ENCODE measurements at regions not wholly inside any gene's neighbourhood (a gene's known extent, or its start where the extent isn't known, plus 50 kb on each side); places are given as distances from the start of the nearest gene placed in this dataset.

DNA sequence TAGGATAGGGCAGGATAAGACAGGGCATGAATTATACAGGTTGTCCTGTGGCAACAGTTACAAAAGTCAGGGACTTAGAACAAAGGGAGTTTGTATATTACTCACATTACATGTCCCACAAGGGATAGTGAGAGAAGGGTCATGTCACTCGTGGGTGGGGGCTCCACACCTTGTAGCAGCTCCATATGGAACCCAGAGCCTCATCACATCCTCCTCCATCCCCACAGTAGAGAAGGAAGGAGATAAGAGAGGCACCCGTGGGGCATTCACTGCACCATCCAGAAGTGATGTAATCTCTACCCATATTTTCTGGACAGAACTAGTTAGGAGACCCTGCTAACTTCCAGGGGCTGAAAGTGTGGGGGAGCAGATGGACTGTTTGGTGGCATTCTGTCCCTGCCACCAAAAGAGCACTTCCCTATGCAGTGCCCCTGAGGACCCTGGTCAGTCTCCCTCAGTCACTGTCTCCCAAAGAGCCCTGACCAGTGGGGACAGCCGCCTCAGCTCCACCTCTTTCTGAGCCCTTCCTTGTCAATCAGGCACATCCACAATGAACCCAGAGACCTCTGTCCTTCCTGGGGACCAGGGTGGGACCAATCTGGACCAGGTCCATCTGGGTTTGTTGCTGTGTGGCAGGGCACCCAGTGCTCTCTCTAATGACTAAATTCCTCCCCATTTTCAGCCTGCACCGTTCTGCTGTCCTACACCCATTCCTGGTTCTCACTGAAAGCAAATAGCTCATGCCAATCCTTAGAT is 154.8 kb upstream of the ETV3 start:
- Histone ChIP-seq H3K9ac (ENCODE audit: low read depth in 2 of 2, low read length in 2 of 2) (no peak overlapping the region), H3K27ac (no peak overlapping the region), H3K9me3 (no peaks in the 10 kb centered on the region), H3K27me3 (no peaks in the 10 kb centered on the region), H3K36me3 (no peaks in the 10 kb centered on the region), H3K4me3 (no peak overlapping the region), H3K4me1 (no peaks in the 10 kb centered on the region)
- intact Hi-C loops (cut with DNase I), result no loop called here
- no peak for DNase-seq
- TF ChIP-seq, protein P1, sequence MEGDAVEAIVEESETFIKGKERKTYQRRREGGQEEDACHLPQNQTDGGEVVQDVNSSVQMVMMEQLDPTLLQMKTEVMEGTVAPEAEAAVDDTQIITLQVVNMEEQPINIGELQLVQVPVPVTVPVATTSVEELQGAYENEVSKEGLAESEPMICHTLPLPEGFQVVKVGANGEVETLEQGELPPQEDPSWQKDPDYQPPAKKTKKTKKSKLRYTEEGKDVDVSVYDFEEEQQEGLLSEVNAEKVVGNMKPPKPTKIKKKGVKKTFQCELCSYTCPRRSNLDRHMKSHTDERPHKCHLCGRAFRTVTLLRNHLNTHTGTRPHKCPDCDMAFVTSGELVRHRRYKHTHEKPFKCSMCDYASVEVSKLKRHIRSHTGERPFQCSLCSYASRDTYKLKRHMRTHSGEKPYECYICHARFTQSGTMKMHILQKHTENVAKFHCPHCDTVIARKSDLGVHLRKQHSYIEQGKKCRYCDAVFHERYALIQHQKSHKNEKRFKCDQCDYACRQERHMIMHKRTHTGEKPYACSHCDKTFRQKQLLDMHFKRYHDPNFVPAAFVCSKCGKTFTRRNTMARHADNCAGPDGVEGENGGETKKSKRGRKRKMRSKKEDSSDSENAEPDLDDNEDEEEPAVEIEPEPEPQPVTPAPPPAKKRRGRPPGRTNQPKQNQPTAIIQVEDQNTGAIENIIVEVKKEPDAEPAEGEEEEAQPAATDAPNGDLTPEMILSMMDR (IDR thresholded peaks at IDR 0.05), result no peak

- Histone ChIP-seq H3K9ac (ENCODE audit: low read depth in 2 of 2, low read length in 2 of 2) (no peak overlapping the region), H3K4me1 (no peaks in the 10 kb centered on the region), H3K4me3 (no peak overlapping the region), H3K36me3 (no peaks in the 10 kb centered on the region), H3K9me3 (no peaks in the 10 kb centered on the region), H3K27ac (no peak overlapping the region), H3K27me3 (no peaks in the 10 kb centered on the region)
- TF ChIP-seq, protein P1 (IDR thresholded peaks at IDR 0.05), result no peak
- intact Hi-C loops (cut with DNase I), result no loop called here
- DNase-seq, result no peak
Observed at GRCh38 chr1:157292302-157292701, 154.1 kb upstream of the ETV3 start.

DNA sequence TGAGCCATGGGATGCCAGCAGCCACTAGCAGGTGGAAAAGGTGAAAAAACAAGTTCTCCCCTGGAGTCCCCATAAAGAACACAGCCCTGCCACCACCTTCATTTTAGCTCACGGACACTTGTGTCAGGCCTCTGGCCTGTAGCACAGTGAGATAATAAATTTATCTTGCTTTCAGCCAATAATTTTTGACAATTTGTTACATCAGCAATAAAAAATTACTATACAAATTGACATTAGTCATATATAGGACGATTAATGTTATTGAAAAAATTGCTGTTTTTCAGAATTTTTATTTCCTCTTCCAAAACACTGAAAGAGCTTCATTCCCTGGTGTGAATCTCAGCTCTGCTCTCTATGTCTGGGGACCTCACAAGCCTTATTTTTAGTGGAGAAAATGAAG is 152.9 kb upstream of the ETV3 start:
- Histone ChIP-seq H3K27ac (no peak overlapping the region), H3K9ac (ENCODE audit: low read depth in 2 of 2, low read length in 2 of 2) (no peak overlapping the region), H3K4me1 (no peaks in the 10 kb centered on the region), H3K9me3 (no peaks in the 10 kb centered on the region), H3K36me3 (no peaks in the 10 kb centered on the region), H3K27me3 (no peaks in the 10 kb centered on the region), H3K4me3 (no peak overlapping the region)
- no peak for DNase-seq
- TF ChIP-seq, protein P1 (IDR thresholded peaks at IDR 0.05), result no peak
- intact Hi-C loops (cut with DNase I), result no loop called here

- Histone ChIP-seq H3K27ac (no peak overlapping the region), H3K9me3 (no peaks in the 10 kb centered on the region), H3K27me3 (no peaks in the 10 kb centered on the region), H3K9ac (ENCODE audit: low read depth in 2 of 2, low read length in 2 of 2) (no peak overlapping the region), H3K36me3 (no peaks in the 10 kb centered on the region), H3K4me3 (no peak overlapping the region), H3K4me1 (no peaks in the 10 kb centered on the region)
- intact Hi-C loops (cut with DNase I), result no loop called here
- DNase-seq, result no peak
- TF ChIP-seq, protein P1 (IDR thresholded peaks at IDR 0.05), result no peak
Observed at GRCh38 chr1:157289424-157290105, 151.4 kb upstream of the ETV3 start.

DNA sequence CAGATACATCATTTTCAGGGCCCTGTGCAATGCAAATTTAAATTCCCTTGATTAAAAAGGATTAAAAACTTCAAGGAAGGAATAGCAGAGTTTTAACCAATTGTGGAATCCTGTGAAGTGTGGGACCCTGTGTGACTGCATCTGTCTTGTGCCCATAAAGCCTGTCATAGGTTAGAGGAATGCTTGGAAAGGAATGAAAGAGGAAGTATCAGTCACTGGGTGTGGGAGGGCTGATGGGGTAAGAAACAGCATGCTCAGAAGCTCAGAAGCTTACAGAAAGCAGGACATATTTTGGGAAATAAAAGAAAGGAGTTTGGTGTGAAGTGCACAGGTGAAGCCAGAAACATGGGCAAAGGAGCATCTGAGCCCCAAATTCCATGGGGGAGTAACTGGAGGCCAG is 150.8 kb upstream of the ETV3 start:
- Histone ChIP-seq H3K36me3 (no peaks in the 10 kb centered on the region), H3K4me1 (no peaks in the 10 kb centered on the region), H3K27me3 (no peaks in the 10 kb centered on the region), H3K4me3 (no peak overlapping the region), H3K9ac (ENCODE audit: low read depth in 2 of 2, low read length in 2 of 2) (no peak overlapping the region), H3K9me3 (no peaks in the 10 kb centered on the region), H3K27ac (no peak overlapping the region)
- no peak for DNase-seq
- intact Hi-C loops (cut with DNase I), result no loop called here
- TF ChIP-seq, protein P1 (IDR thresholded peaks at IDR 0.05), result no peak
